NCI-H2081 treated with DMSO at 0.1 percent for 48 hours (cell line): ENCODE measurements at regions not wholly inside any gene's neighbourhood (a gene's known extent, or its start where the extent isn't known, plus 50 kb on each side); places are given as distances from the start of the nearest gene placed in this dataset.

Experiments
- DNase-seq: peaks from one replicate; lab custom pipeline; 2025; lab: John Stamatoyannopoulos, UW

GRCh38 chr2:181189951-181190350, 209.5 kb downstream of the UBE2E3 start:
- no peak for DNase-seq

- DNase-seq, result no peak
Measured at GRCh38 chr2:181190711-181191110, 210.3 kb downstream of the UBE2E3 start.

- no peak for DNase-seq
Measured at GRCh38 chr2:181193550-181193949, 213.1 kb downstream of the UBE2E3 start.

GRCh38 chr2:181196401-181196800, 216.0 kb downstream of the UBE2E3 start:
- DNase-seq, result no peak

- DNase-seq, result no peak
Measured at GRCh38 chr2:181197140-181197760, 216.8 kb downstream of the UBE2E3 start.

- DNase-seq, result no peak
Measured at GRCh38 chr2:181198183-181198864, 217.9 kb downstream of the UBE2E3 start.

- DNase-seq, result no peak
Measured at GRCh38 chr2:181203412-181203811, 223.0 kb downstream of the UBE2E3 start.

GRCh38 chr2:181203916-181204315, 223.5 kb downstream of the UBE2E3 start:
- no peak for DNase-seq

- DNase-seq, result no peak
Measured at GRCh38 chr2:181218401-181218821, 238.0 kb downstream of the UBE2E3 start.

- no peak for DNase-seq
Measured at GRCh38 chr2:181223234-181223633, 234.0 kb upstream of the ITGA4 start.

GRCh38 chr2:181224866-181225265, 232.3 kb upstream of the ITGA4 start:
- no peak for DNase-seq

GRCh38 chr2:181228661-181229060, 228.5 kb upstream of the ITGA4 start:
- no peak for DNase-seq

GRCh38 chr2:181231151-181231550, 226.0 kb upstream of the ITGA4 start:
- DNase-seq, result no peak

GRCh38 chr2:181231886-181232621, 225.1 kb upstream of the ITGA4 start:
- no peak for DNase-seq

GRCh38 chr2:181234487-181234891, 222.7 kb upstream of the ITGA4 start:
- no peak for DNase-seq

- DNase-seq, result no peak
Measured at GRCh38 chr2:181235011-181235410, 222.2 kb upstream of the ITGA4 start.

GRCh38 chr2:181235683-181236459, 221.3 kb upstream of the ITGA4 start:
- DNase-seq, result no peak

- no peak for DNase-seq
Measured at GRCh38 chr2:181239201-181239799, 217.9 kb upstream of the ITGA4 start.

- DNase-seq, result no peak
Measured at GRCh38 chr2:181240844-181241243, 216.3 kb upstream of the ITGA4 start.

GRCh38 chr2:181241366-181241765, 215.8 kb upstream of the ITGA4 start:
- no peak for DNase-seq

GRCh38 chr2:181241797-181242196, 215.4 kb upstream of the ITGA4 start:
- DNase-seq, result no peak

GRCh38 chr2:181242262-181242661, 214.9 kb upstream of the ITGA4 start:
- DNase-seq, result no peak
